Testis (tissue), 2 donors: ENCODE measurements at regions not wholly inside any gene's neighbourhood (a gene's known extent, or its start where the extent isn't known, plus 50 kb on each side); places are given as distances from the start of the nearest gene placed in this dataset.
"Not testable (repeated sequence)": the region's sequence is repeated elsewhere in the genome, so short reads cannot be mapped to it uniquely, and the experiment has no call there.

Experiments used
- CTCF ChIP-seq, 3 experiments: fragments of 450-650 bp in 2 of 3; fragments of 200-600 bp in 1 of 3; sonication (generic) in 1 of 3; IDR thresholded peaks; one replicate each; pipeline ENCODE4 v1.5.1; 2016 to 2019; ENCODE audit warnings: antibody characterized with exemption in 3 of 3, mild to moderate bottlenecking in 2 of 3, moderate library complexity in 1 of 3
- POLR2A ChIP-seq: fragments of 450-650 bp; IDR thresholded peaks from one replicate; pipeline ENCODE4 v1.6.1; 2017; ENCODE audit warnings: antibody characterized with exemption, mild to moderate bottlenecking, moderate library complexity

- not testable (repeated sequence) for TF ChIP-seq CTCF (IDR thresholded peaks at IDR 0.05); POLR2A
These were observed 74.4 kb upstream of the KCTD7 start for GRCh38 chr7:66554291-66554690.
